Naive B cell (primary cell): ENCODE measurements at regions not wholly inside any gene's neighbourhood (a gene's known extent, or its start where the extent isn't known, plus 50 kb on each side); places are given as distances from the start of the nearest gene placed in this dataset.
A peak's percentile ranks its signal among the peaks of the same experiment; 100 is the strongest.

Source experiments
- ATAC-seq, 2 donors: fragments of 150-1000 bp; cut with Tn5 transposase; 2 replicates each; pipeline ENCODE4 v1.10.0; 2021; ENCODE audit warnings: low read depth in 2 of 2, mild to moderate bottlenecking in 2 of 2, moderate library complexity in 2 of 2
- DNase-seq: peaks from one replicate; pipeline ENCODE4 v3.0.0; 2022
- H3K27ac Mint-ChIP-seq, 6 donors: one replicate each; pipeline ENCODE4 v1.8.0; 2020 to 2022; ENCODE audit warnings: mild to moderate bottlenecking in 6 of 6, mixed read lengths in 6 of 6, moderate library complexity in 5 of 6, inconsistent platforms in 2 of 6
- H3K27me3 Mint-ChIP-seq, 3 donors: one replicate each; pipeline ENCODE4 v1.8.0; 2021 to 2022; ENCODE audit warnings: mixed read lengths in 3 of 3, mild to moderate bottlenecking in 1 of 3
- H3K36me3 Mint-ChIP-seq, 2 donors: one replicate each; pipeline ENCODE4 v1.8.0; 2020 to 2022; ENCODE audit warnings: mixed read lengths in 2 of 2, inconsistent platforms in 1 of 2, mild to moderate bottlenecking in 1 of 2
- H3K4me1 Mint-ChIP-seq, 3 donors: one replicate each; pipeline ENCODE4 v1.8.0; 2020 to 2022; ENCODE audit warnings: mixed read lengths in 3 of 3, inconsistent platforms in 1 of 3, mild to moderate bottlenecking in 1 of 3, moderate library complexity in 1 of 3
- H3K4me3 Mint-ChIP-seq, 8 donors: one replicate each; pipeline ENCODE4 v1.8.0; 2020 to 2022; ENCODE audit warnings: mild to moderate bottlenecking in 8 of 8, mixed read lengths in 8 of 8, moderate library complexity in 8 of 8, inconsistent platforms in 2 of 8
- H3K9me3 Mint-ChIP-seq, 7 donors: one replicate each; pipeline ENCODE4 v1.8.0; 2020 to 2022; ENCODE audit warnings: mixed read lengths in 7 of 7, mild to moderate bottlenecking in 5 of 7, inconsistent platforms in 2 of 7, moderate library complexity in 1 of 7

DNA sequence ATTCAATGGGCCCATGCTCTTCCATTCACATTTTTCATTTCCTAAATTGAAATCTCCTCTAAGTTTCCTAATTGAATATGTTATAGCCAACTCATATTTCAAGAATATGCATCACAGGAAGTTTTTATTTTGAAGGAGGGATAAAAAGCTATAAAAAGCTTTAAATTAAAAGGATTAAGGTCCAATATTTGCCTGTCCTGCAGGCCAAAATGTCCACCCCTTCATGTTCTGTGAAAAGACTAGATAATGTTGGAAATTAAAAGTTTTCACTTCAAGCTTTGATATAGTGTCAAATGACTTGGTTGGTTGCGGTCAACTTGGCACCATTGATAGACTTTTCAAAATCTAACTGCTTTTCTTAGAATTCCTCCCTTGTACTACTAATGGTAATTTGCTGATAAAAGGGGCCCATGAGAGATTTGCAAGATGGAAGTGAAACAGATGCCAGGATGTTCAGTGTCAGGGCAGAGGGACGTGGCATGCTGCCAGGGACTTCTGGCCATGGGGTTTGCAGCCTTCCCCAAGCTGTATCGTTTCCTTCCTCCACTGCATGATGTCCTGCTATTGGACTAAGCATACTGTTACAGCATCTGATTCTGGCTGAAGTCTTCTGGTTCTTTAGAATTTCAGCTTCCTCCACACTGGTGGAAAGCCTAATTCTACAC, 547.3 kb upstream of the MIR17HG start:
- no peak overlapping the region for H3K4me3 Mint-ChIP-seq
- H3K27ac Mint-ChIP-seq, result peak overlapping the region in 1 of 6 donors; percentile 2
- H3K4me1 Mint-ChIP-seq, result no peaks in the 10 kb centered on the region
- no peak for ATAC-seq
- no peak for DNase-seq
- H3K27me3 Mint-ChIP-seq, result no peaks in the 10 kb centered on the region
- no peaks in the 10 kb centered on the region for H3K36me3 Mint-ChIP-seq
- peaks cover 0 to under 1% (median 0%) of the 10 kb centered on the region in 7 donors for H3K9me3 Mint-ChIP-seq

DNA sequence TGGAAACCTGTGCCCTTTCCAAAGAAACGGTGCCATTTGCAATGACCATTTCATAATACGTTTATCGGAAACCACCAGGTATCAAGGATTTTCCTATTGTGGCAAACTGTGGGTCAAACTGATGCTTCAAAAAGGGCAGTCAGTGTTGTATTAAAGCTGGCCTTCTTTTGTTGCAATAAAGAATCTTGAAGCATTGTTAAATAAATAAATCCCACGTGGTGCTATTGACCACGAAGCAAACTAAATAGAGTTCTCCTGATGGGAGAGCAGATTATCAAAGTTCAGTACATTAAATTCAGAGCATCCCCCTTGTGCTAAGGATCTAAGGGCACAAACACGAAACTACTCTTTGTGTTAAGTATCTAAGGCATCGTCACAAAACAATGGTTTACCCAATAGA, 545.9 kb upstream of the MIR17HG start:
- no peak for ATAC-seq
- Mint-ChIP-seq H3K27ac (no peak overlapping the region), H3K27me3 (no peaks in the 10 kb centered on the region), H3K9me3 (no peaks in the 10 kb centered on the region), H3K4me3 (no peak overlapping the region), H3K4me1 (no peaks in the 10 kb centered on the region), H3K36me3 (no peaks in the 10 kb centered on the region)
- DNase-seq, result no peak

DNA sequence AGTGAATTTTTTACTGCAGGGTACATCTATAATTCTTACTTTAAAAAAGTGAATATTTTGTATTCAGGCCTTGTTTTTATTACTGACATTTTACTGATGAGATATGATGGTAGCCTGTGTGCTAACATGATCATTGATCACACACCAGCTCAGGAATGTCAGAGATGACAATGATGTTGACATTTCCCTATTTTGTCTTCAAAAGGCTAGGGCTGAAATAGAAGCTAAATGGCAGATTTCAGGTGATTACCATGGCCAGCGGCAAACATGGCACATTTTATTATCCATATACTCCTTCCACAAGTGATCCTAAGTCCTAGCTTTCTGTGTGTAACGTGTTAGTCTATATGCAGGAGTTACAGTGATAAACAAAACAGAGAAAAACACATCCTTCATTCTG, 544.3 kb upstream of the MIR17HG start:
- peaks cover 0 to 2% (median 0%) of the 10 kb centered on the region in 7 donors for H3K9me3 Mint-ChIP-seq
- no peak overlapping the region for H3K27ac Mint-ChIP-seq
- no peak for DNase-seq
- H3K36me3 Mint-ChIP-seq, result no peaks in the 10 kb centered on the region
- ATAC-seq, result no peak
- H3K27me3 Mint-ChIP-seq, result no peaks in the 10 kb centered on the region
- no peak overlapping the region for H3K4me3 Mint-ChIP-seq
- no peaks in the 10 kb centered on the region for H3K4me1 Mint-ChIP-seq

DNA sequence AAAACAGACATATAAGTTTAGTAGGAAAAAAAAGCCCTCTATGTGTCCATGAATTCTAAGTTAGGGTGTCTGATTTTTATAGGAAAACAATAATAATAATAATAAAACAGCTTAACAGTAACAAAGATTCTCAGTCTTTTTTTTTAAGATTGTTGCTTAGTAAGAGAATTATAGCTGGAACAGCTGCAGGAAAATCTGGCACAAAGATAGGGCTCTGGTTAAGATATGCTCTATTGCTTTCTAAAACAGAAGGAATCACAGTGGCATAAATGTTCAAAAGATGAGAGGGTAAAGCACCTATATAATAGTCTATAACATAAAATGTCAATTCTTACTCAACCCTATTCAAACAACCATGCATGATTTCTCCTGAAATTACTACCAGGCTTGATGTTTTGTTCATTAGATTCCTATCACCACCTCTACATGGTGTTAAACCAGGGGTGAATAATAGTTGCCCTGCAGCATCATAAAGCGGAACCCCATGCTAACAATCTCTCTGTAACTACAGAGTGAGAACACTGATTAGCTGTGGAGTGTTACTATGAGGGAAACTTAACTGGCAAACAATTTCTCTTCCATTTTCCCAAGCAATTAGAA, 541.4 kb upstream of the MIR17HG start:
- no peak overlapping the region for H3K27ac Mint-ChIP-seq
- DNase-seq (no peak), ATAC-seq (no peak)
- no peaks in the 10 kb centered on the region for H3K27me3 Mint-ChIP-seq
- no peaks in the 10 kb centered on the region for H3K4me1 Mint-ChIP-seq
- H3K36me3 Mint-ChIP-seq, result no peaks in the 10 kb centered on the region
- H3K9me3 Mint-ChIP-seq, result peaks cover 0 to 2% (median 0%) of the 10 kb centered on the region in 7 donors
- no peak overlapping the region for H3K4me3 Mint-ChIP-seq

DNA sequence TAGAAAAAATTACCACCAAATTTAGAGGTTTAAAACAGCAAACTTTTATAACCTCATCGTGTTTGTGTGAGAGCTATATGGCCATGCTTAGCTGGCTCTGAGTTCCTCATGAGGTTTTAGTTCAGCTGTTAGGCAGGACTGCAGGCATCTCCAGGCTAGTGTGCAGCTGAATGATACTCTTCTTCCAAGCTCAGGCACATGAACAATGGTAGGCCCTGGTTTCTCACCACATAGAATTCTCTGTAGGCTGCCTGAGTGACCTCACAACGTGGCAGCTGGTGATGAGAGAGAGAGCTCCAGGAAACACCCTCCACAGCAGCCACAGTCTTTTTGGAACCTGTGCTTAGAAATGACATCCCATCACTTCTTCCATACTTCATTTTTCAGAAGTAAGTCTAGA, 540.6 kb upstream of the MIR17HG start:
- Mint-ChIP-seq H3K9me3 (peaks cover 0 to 2% (median 0%) of the 10 kb centered on the region in 7 donors), H3K4me1 (no peaks in the 10 kb centered on the region), H3K27ac (no peak overlapping the region), H3K27me3 (no peaks in the 10 kb centered on the region), H3K4me3 (no peak overlapping the region), H3K36me3 (no peaks in the 10 kb centered on the region)
- DNase-seq (no peak), ATAC-seq (no peak)

DNA sequence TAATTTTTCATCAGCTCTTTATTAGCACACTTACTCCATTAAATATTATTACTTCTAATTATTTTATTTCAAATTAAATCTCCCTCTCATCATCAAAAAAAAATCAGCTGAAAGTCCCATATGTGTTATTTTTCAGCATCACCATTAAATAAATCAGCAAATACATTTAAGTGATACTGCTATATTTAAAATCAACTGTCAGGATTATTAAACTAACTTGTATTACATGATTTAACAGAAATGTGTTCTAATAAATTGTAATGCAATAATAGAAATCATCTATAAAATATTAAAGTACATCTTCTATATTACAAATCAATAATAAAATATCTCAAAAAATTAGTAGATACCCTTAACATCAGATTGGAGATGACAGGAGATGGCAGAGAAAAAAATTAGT, 538.6 kb upstream of the MIR17HG start:
- Mint-ChIP-seq H3K36me3 (no peaks in the 10 kb centered on the region), H3K4me1 (no peaks in the 10 kb centered on the region), H3K27ac (no peak overlapping the region), H3K4me3 (no peak overlapping the region), H3K27me3 (no peaks in the 10 kb centered on the region), H3K9me3 (peaks cover 0 to 4% (median 0%) of the 10 kb centered on the region in 7 donors)
- DNase-seq (no peak), ATAC-seq (no peak)

DNA sequence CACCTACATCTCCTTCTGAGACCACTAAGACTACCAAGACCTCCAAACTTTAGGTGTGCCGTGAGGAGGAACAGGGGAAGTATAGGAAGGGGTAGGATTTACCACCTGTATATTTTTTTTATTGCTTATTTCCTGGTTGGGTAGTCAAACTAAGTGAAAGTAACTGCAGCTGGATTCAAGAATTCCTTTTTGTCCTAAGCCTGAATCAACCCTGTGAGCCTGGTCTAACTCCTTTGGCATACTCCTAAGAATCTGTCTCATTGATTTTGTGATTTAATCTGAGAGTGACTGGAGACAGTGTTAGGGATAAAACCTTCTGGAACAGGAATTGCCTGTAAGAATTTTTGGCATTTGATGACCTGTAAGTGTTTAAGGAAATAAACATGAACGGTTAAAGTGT, 523.5 kb upstream of the MIR17HG start:
- Mint-ChIP-seq H3K27ac (no peak overlapping the region), H3K9me3 (peaks cover 0 to 14% (median 2%) of the 10 kb centered on the region in 7 donors), H3K4me1 (no peaks in the 10 kb centered on the region), H3K36me3 (no peaks in the 10 kb centered on the region), H3K27me3 (no peaks in the 10 kb centered on the region), H3K4me3 (no peak overlapping the region)
- no peak for ATAC-seq
- DNase-seq, result no peak

DNA sequence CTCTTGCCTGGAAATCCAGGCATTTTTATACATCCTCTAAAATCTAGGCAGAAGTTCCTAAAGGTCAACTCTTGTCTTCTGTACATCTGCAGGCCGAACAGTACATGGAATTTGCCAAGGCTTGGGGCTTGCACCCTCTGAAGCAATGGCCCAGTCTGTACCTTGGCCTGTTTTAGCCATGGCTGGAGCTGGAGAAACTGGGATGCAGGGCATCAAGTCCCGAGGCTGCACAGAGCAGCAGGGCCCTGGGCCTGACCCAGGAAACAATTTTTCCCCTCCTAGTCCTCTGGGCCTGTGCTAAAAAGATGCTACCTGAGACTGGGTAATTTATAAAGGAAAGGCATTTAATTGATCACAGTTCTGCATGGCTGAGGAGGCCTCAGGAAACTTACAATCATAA, 520.8 kb upstream of the MIR17HG start:
- Mint-ChIP-seq H3K27ac (no peak overlapping the region), H3K4me1 (no peaks in the 10 kb centered on the region), H3K27me3 (no peaks in the 10 kb centered on the region), H3K4me3 (no peak overlapping the region), H3K9me3 (peaks cover 0 to 11% (median 2%) of the 10 kb centered on the region in 7 donors), H3K36me3 (no peaks in the 10 kb centered on the region)
- ATAC-seq, result no peak
- no peak for DNase-seq

DNA sequence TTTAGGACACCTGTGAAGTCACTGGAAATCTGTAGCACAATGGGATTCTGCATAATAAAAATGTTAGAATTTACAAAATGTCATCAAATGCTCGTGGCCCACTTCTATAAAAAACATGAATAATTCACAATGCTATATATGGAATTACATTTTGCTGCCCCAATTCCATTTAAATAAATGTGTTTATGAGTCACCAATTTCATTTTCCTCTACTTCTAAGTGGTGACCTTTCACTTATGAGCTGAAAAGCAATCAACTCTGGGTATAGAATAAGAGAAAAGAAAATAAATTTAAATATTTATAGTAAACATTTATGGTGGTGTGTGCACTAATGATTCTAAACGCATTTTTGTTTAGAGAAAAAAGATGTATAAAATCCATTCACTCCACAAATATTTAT, 516.7 kb upstream of the MIR17HG start:
- H3K9me3 Mint-ChIP-seq, result peaks cover 0 to 9% (median 1%) of the 10 kb centered on the region in 7 donors
- DNase-seq (no peak), ATAC-seq (no peak)
- H3K4me1 Mint-ChIP-seq, result no peaks in the 10 kb centered on the region
- no peaks in the 10 kb centered on the region for H3K27me3 Mint-ChIP-seq
- H3K4me3 Mint-ChIP-seq, result no peak overlapping the region
- H3K36me3 Mint-ChIP-seq, result no peaks in the 10 kb centered on the region
- no peak overlapping the region for H3K27ac Mint-ChIP-seq

DNA sequence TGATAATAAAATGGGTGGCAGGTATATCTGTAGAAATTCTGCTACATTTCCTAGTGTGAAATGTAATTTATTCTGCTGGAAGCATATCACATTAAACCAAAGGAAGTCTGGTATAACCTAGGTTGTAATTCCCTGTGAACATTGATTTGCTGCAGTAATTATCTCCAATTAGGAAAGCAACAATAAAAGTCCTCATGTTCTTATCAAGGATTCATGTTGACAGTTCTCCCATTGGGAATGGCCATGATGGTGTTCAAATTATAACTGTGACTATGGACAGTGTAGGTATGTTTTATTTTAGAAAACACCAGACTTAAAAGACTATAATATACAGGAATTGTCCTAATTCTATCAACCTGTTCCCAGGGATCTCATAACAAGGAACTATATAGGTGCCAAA, 513.5 kb upstream of the MIR17HG start:
- Mint-ChIP-seq H3K4me1 (no peaks in the 10 kb centered on the region), H3K4me3 (no peak overlapping the region), H3K9me3 (peaks cover 0 to 9% (median 0%) of the 10 kb centered on the region in 7 donors), H3K27ac (no peak overlapping the region), H3K36me3 (no peaks in the 10 kb centered on the region), H3K27me3 (no peaks in the 10 kb centered on the region)
- DNase-seq (no peak), ATAC-seq (no peak)

DNA sequence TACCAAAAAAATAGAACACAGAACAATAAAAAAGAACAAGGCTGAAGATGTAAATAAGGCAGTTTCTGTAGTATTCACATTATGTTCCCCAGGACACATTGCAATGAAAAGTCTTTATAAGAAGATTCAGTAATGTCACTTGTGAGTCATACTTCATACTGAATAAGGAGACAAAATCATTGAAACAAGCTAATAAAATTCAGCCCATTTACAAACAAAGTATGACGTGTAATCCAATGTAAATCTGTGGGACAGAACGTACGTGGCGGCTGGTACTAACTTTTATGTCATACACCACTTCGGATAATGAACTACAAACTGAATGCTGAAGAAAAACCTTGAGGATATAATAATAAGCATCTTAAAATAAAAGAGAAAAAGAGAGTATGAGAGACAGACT, 512.8 kb upstream of the MIR17HG start:
- Mint-ChIP-seq H3K27me3 (no peaks in the 10 kb centered on the region), H3K27ac (no peak overlapping the region), H3K9me3 (peaks cover 0 to 9% (median 0%) of the 10 kb centered on the region in 7 donors), H3K4me3 (no peak overlapping the region), H3K4me1 (no peaks in the 10 kb centered on the region), H3K36me3 (no peaks in the 10 kb centered on the region)
- no peak for DNase-seq
- no peak for ATAC-seq

DNA sequence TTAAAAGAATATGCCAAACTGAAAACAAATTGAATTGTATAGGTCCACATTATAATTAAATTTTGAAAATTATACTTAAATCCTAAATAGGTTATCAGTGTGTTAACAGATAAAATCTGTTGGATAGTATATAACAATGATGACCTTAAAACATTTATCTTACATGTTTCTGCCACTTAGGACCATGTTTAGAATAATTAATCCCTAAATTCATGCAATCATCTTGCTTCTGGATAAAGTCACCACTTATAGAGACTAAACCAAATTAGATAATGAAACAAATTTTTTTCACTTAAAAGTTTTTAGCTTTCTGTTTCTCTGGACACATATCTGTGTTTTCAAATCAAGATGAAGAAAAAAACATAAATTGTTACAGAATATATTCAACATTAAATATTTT, 511.7 kb upstream of the MIR17HG start:
- Mint-ChIP-seq H3K9me3 (peaks cover 0 to 14% (median 0%) of the 10 kb centered on the region in 7 donors), H3K36me3 (no peaks in the 10 kb centered on the region), H3K4me1 (no peaks in the 10 kb centered on the region), H3K27me3 (no peaks in the 10 kb centered on the region), H3K4me3 (no peak overlapping the region), H3K27ac (no peak overlapping the region)
- DNase-seq, result no peak
- ATAC-seq, result no peak

DNA sequence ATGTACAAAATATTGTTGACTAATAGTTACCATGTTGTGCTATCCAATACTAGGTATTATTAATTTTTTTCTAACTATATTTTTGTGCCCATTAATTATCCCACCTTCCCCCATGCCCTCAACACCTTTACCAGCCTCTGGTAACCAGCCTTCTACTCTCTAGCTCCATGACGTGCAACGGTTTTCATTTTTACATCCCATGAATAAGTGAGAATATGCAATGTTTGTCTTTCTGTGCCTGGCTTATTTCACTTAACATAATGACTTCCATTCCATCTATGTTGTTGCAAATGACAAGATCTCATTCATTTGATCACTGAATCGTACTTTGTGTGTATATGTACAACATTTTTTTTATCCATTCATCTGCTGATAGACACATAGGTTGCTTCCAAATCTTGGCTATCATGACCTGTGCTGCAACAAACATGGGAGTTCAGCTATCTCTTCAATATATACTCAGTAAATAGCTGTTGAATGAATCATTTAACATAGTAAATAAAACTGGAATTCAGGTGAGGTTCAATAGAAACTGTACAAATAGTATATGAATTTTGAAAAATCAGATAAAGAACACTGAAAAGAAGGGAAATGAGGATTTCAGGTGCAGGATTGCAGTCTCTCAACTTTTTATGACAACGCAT, 509.0 kb upstream of the MIR17HG start:
- H3K9me3 Mint-ChIP-seq, result peaks cover 0 to 13% (median 0%) of the 10 kb centered on the region in 7 donors
- ATAC-seq (no peak), DNase-seq (no peak)
- H3K4me1 Mint-ChIP-seq, result no peaks in the 10 kb centered on the region
- no peak overlapping the region for H3K4me3 Mint-ChIP-seq
- no peak overlapping the region for H3K27ac Mint-ChIP-seq
- no peaks in the 10 kb centered on the region for H3K27me3 Mint-ChIP-seq
- no peaks in the 10 kb centered on the region for H3K36me3 Mint-ChIP-seq

DNA sequence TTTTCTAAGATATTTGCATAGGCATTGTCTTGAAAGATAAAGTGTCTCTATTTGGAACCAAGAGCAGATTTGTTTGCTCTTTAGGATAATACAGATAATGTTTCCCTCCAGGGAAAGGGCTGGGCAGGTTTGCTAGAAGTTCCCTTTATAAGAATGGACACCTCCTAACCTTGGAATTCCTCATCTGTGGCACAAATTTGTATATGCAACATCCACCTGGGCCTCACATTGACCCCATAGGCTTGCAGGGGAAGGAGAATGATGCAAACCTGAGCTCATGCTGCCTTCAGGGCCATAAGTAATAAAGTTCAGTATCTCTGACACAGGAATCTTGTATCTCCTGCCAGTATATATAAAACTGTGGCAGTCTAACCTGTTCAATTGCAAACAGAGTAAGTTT, 508.4 kb upstream of the MIR17HG start:
- Mint-ChIP-seq H3K36me3 (no peaks in the 10 kb centered on the region), H3K9me3 (peaks cover 0 to 13% (median 0%) of the 10 kb centered on the region in 7 donors), H3K27me3 (no peaks in the 10 kb centered on the region), H3K4me1 (no peaks in the 10 kb centered on the region), H3K4me3 (no peak overlapping the region), H3K27ac (no peak overlapping the region)
- DNase-seq (no peak), ATAC-seq (no peak)
